GF-D8 (cell line): ENCODE measurements at regions not wholly inside any gene's neighbourhood (a gene's known extent, or its start where the extent isn't known, plus 50 kb on each side); places are given as distances from the start of the nearest gene placed in this dataset.

Experiments
- DNase-seq: peaks from one replicate; lab custom pipeline; 2025; lab: John Stamatoyannopoulos, UW

- DNase-seq, result no peak
Measured at GRCh38 chr1:4016351-4017130, 116.5 kb upstream of the C1orf174 start.

GRCh38 chr1:4017636-4018365 is 117.7 kb upstream of the C1orf174 start:
- peak; percentile 2 for DNase-seq

GRCh38 chr1:4018466-4019146 is 118.5 kb upstream of the C1orf174 start:
- no peak for DNase-seq

- DNase-seq, result no peak
Measured at GRCh38 chr1:4019147-4019521, 119.1 kb upstream of the C1orf174 start.

- no peak for DNase-seq
Measured at GRCh38 chr1:4019606-4020331, 119.7 kb upstream of the C1orf174 start.

- DNase-seq, result no peak
Measured at GRCh38 chr1:4020449-4020848, 120.4 kb upstream of the C1orf174 start.

- no peak for DNase-seq
Measured at GRCh38 chr1:4021136-4021973, 121.3 kb upstream of the C1orf174 start.

GRCh38 chr1:4021974-4022268 is 121.8 kb upstream of the C1orf174 start:
- no peak for DNase-seq

- no peak for DNase-seq
Measured at GRCh38 chr1:4022715-4023114, 122.6 kb upstream of the C1orf174 start.

- DNase-seq, result no peak
Measured at GRCh38 chr1:4023678-4024077, 123.6 kb upstream of the C1orf174 start.

GRCh38 chr1:4024811-4025210 is 124.7 kb upstream of the C1orf174 start:
- DNase-seq, result no peak

GRCh38 chr1:4025752-4026151 is 125.7 kb upstream of the C1orf174 start:
- no peak for DNase-seq

GRCh38 chr1:4027008-4027407 is 126.9 kb upstream of the C1orf174 start:
- no peak for DNase-seq

- DNase-seq, result no peak
Measured at GRCh38 chr1:4027492-4028138, 127.5 kb upstream of the C1orf174 start.

GRCh38 chr1:4028139-4028501 is 128.0 kb upstream of the C1orf174 start:
- no peak for DNase-seq

- DNase-seq, result no peak
Measured at GRCh38 chr1:4029376-4029775, 129.3 kb upstream of the C1orf174 start.

GRCh38 chr1:4032571-4032970 is 132.5 kb upstream of the C1orf174 start:
- no peak for DNase-seq

- no peak for DNase-seq
Measured at GRCh38 chr1:4033129-4033676, 133.1 kb upstream of the C1orf174 start.

GRCh38 chr1:4033713-4034112 is 133.6 kb upstream of the C1orf174 start:
- no peak for DNase-seq

GRCh38 chr1:4034318-4034887 is 134.3 kb upstream of the C1orf174 start:
- DNase-seq, result no peak

GRCh38 chr1:4044967-4045366 is 144.9 kb upstream of the C1orf174 start:
- no peak for DNase-seq
